Heart left ventricle (tissue), 13 donors: ENCODE measurements at regions not wholly inside any gene's neighbourhood (a gene's known extent, or its start where the extent isn't known, plus 50 kb on each side); places are given as distances from the start of the nearest gene placed in this dataset.

Experiments used
- CTCF ChIP-seq, 12 donors: fragments of 200-600 bp; sonication (generic) in 4 of 12; IDR thresholded peaks; one replicate each; pipeline versions ENCODE4 v1.5.0 to v1.8.0; 2018 to 2022; ENCODE audit warnings: antibody characterized with exemption in 12 of 12, mild to moderate bottlenecking in 5 of 12
- POLR2A ChIP-seq, 2 donors: fragments of 450-650 bp; IDR thresholded peaks; one replicate each; pipeline ENCODE4 v1.6.1; 2017; ENCODE audit warnings: antibody characterized with exemption in 2 of 2, mild to moderate bottlenecking in 2 of 2, moderate library complexity in 2 of 2
- donor health status: ischemic (EF 13 %, LVEDD 7.1; RV severe dilation, severe dysfunction).
- donor health status: DM: no; HTN: yes; CAD: no.
- donor health status: DM: no; HTN: no; CAD: no.
- donor health status: ischemic (EF 25% LVEDD 6.9; RV normal size, moderate dysfunction).
- donor health status: ischemic (EF 25% LVEDD 5.7; RV mildly dilated, moderate dysfunction).
- donor health status: ischemic (EF 35%, LVEDD 5.7; RV mildly dilated, moderate dysfunction).
- donor health status: nonischemic (EF 11% LVEDD 7.7; RV severe dilation, severe dysfunction).
- donor health status: DM: yes; HTN: yes; CAD: no.
- donor health status: PGD.
- donor health status: ischemic (EF 29% LVEDD 5.4; RV normal size, mild dysfunction).
- donor health status: nonischemic (EF 23%, LVEDD 6.1; RV moderate dilation, normal function).

DNA sequence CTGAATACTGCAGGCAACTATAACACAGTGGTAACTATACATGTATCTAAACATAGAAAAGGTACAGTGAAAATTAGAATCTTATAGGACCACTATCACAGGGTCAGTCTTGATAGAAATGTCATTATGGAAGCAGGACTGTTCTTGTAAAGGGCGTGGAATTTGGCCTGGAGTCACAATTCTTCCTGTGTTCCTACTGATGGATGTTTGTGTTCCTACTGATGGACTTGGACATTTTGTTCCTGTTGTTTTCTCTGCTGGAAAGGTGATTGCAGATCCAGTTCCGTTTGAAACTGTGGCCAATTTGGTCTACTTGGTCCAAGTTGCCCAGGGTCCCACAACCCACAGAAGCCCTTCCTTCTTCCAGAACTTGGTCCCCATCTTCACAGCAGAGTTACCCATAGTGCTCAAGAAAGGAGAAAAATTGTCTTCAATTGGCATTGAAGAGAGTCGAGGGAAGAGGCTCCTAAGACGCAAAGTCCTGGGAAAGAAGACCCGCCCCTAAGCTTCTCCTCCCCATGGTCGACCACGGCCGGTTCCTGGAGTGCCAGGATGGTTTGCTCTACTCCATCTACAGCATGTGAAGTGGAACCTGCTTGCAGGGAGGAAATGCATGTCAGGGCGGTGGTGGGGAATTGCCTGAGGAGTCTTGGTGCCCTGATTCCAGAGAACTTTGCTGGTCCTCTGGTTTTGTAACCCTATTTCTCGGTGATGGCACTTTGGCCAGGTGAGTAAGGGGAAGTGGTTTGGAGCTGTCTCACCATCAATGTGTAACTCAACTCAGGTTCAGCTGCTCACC is 102.8 kb upstream of the RAB12 start:
- no peak for TF ChIP-seq CTCF (IDR thresholded peaks at IDR 0.05)
- TF ChIP-seq POLR2A (IDR thresholded peaks at IDR 0.05): no peak
